Gastroesophageal sphincter (tissue), 3 donors: ENCODE measurements at regions not wholly inside any gene's neighbourhood (a gene's known extent, or its start where the extent isn't known, plus 50 kb on each side); places are given as distances from the start of the nearest gene placed in this dataset.

Experiments
- CTCF ChIP-seq, 4 experiments: fragments of 200-600 bp in 2 of 4; fragments of 450-650 bp in 2 of 4; sonication (generic) in 1 of 4; IDR thresholded peaks; one replicate each; pipeline ENCODE4 v1.5.1; 2017 to 2019; ENCODE audit warnings: antibody characterized with exemption in 4 of 4, mild to moderate bottlenecking in 2 of 4, moderate library complexity in 2 of 4
- EP300 ChIP-seq: sonication (generic); formaldehyde crosslinking; IDR thresholded peaks from one replicate; pipeline ENCODE4 v1.6.1; 2017; ENCODE audit warnings: antibody characterized with exemption, mild to moderate bottlenecking
- POLR2A ChIP-seq, 2 donors: fragments of 450-650 bp; IDR thresholded peaks; one replicate each; pipeline ENCODE4 v1.6.1; 2017; ENCODE audit warnings: antibody characterized with exemption in 2 of 2, mild to moderate bottlenecking in 2 of 2, moderate library complexity in 1 of 2
- POLR2AphosphoS5 ChIP-seq: sonication (generic); formaldehyde crosslinking; IDR thresholded peaks from one replicate; pipeline ENCODE4 v1.6.1; 2017; ENCODE audit warnings: antibody characterized with exemption

GRCh38 chr2:192480984-192481383 is 286.3 kb upstream of the TMEFF2 start:
- no peak for TF ChIP-seq POLR2A (IDR thresholded peaks at IDR 0.05)
- TF ChIP-seq POLR2AphosphoS5, result no peak
- no peak for TF ChIP-seq CTCF (IDR thresholded peaks at IDR 0.05)
- TF ChIP-seq EP300, result no peak
